Omental fat pad (tissue), 3 donors: ENCODE measurements at regions not wholly inside any gene's neighbourhood (a gene's known extent, or its start where the extent isn't known, plus 50 kb on each side); places are given as distances from the start of the nearest gene placed in this dataset.

Experiments used
- ATAC-seq: fragments of 150-250 bp; one replicate; pipeline ENCODE4 v1.9.1; 2016; ENCODE audit warnings: mild to moderate bottlenecking, moderate library complexity; ENCODE audit not compliant: low FRiP score
- DNase-seq: peaks from one replicate; pipeline ENCODE4 v3.0.0-alpha.2; 2019; ENCODE audit warnings: low spot score
- CTCF ChIP-seq, 3 donors: fragments of 450-650 bp; IDR thresholded peaks; one replicate each; pipeline ENCODE4 v1.5.1; 2016 to 2017; ENCODE audit warnings: antibody characterized with exemption in 3 of 3, mild to moderate bottlenecking in 3 of 3, moderate library complexity in 2 of 3

- ATAC-seq (no peak), DNase-seq (no peak)
- TF ChIP-seq CTCF (IDR thresholded peaks at IDR 0.05): no peak
These were observed 112.7 kb downstream of the OXSM start for GRCh38 chr3:25902586-25902985.

- DNase-seq (no peak), ATAC-seq (no peak)
- TF ChIP-seq CTCF (IDR thresholded peaks at IDR 0.05): no peak
These were observed 113.7 kb downstream of the OXSM start for GRCh38 chr3:25903371-25904129.

- no peak for TF ChIP-seq CTCF (IDR thresholded peaks at IDR 0.05)
- ATAC-seq (no peak), DNase-seq (no peak)
These were observed 114.3 kb downstream of the OXSM start for GRCh38 chr3:25904206-25904605.

- no peak for DNase-seq
- ATAC-seq: no peak
- no peak for TF ChIP-seq CTCF (IDR thresholded peaks at IDR 0.05)
These were observed 116.4 kb downstream of the OXSM start for GRCh38 chr3:25906132-25906906.

GRCh38 chr3:25907081-25907480, 117.2 kb downstream of the OXSM start:
- no peak for TF ChIP-seq CTCF (IDR thresholded peaks at IDR 0.05)
- DNase-seq (no peak), ATAC-seq (no peak)

- ATAC-seq: no peak
- no peak for TF ChIP-seq CTCF (IDR thresholded peaks at IDR 0.05)
- DNase-seq: no peak
These were observed 120.2 kb downstream of the OXSM start for GRCh38 chr3:25910105-25910504.

GRCh38 chr3:25910997-25911396, 121.1 kb downstream of the OXSM start:
- TF ChIP-seq CTCF (IDR thresholded peaks at IDR 0.05): no peak
- ATAC-seq (no peak), DNase-seq (no peak)
